ENCODE measurements at regions not wholly inside any gene's neighbourhood (a gene's known extent, or its start where the extent isn't known, plus 50 kb on each side); places are given as distances from the start of the nearest gene placed in this dataset.
A peak's percentile ranks its signal among the peaks of the same experiment; 100 is the strongest.

- peaks cover 0 to 27% (median 0%) of the 10 kb centered on the region in 11 donors for H3K9me3 ChIP-seq
- intact Hi-C loops (cut with DNase I): loop anchor here in 1 of 10 donors (10.0 kb wide), 1 partner anchor 160 kb away; no protein-coding TSS in a partner anchor
- peaks cover 8 to 75% (median 45%) of the 10 kb centered on the region in 7 donors for H3K27me3 ChIP-seq
- H3K4me3 ChIP-seq: no peak overlapping the region
- TF ChIP-seq, protein P1, sequence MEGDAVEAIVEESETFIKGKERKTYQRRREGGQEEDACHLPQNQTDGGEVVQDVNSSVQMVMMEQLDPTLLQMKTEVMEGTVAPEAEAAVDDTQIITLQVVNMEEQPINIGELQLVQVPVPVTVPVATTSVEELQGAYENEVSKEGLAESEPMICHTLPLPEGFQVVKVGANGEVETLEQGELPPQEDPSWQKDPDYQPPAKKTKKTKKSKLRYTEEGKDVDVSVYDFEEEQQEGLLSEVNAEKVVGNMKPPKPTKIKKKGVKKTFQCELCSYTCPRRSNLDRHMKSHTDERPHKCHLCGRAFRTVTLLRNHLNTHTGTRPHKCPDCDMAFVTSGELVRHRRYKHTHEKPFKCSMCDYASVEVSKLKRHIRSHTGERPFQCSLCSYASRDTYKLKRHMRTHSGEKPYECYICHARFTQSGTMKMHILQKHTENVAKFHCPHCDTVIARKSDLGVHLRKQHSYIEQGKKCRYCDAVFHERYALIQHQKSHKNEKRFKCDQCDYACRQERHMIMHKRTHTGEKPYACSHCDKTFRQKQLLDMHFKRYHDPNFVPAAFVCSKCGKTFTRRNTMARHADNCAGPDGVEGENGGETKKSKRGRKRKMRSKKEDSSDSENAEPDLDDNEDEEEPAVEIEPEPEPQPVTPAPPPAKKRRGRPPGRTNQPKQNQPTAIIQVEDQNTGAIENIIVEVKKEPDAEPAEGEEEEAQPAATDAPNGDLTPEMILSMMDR (IDR thresholded peaks at IDR 0.05): no peak
- DNase-seq (no peak), ATAC-seq (no peak)
- no peak overlapping the region for H3K27ac ChIP-seq
- no peaks in the 10 kb centered on the region for H3K36me3 ChIP-seq
- peaks cover 0 to 32% (median 0%) of the 10 kb centered on the region in 9 donors for H3K4me1 ChIP-seq
- 33 to 44% methylated on average over 34 of the region's 34 CpGs for WGBS, 2 donors
Measured at GRCh38 chr6:27684264-27685211, 211.6 kb upstream of the ZNF184 start.

DNA sequence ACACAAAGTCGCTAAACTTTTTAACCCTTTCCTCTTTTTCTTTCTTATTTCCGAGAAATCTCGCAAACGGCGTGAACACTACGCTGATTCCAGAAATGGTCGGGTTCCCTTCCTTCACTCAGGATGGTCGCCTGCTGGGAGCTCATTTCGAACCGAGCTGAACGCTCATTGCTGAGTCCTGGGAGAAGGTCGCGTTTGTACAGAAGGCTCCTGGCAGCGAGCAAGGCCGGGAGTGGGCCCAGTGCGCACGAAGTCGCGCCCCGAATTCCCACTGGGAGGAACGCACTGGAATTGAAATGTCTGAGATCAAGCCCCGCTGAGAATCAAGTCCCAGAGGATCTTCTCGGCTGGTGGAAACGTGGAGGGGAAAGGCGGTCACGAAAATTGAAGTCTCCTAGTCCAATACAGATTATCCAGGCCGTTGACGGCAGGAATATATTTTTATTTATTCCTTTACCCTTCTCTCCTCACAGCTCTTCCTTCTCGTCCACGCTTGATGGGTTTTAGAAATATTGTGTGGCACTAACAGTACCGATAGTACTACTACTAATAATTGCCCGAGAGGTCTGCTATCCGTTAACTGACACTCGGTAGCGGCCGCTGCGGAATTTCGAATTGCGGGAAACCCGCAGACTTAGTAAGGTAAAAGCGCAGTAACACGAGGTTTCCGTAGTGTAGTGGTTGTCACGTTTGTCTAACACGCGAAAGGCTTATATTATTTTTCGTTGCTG lies 207.2 kb upstream of the ZNF184 start:
- H3K27ac ChIP-seq: no peak overlapping the region
- peaks cover 0 to 15% (median 0%) of the 10 kb centered on the region in 9 donors for H3K4me1 ChIP-seq
- peak overlapping the region in 1 of 10 donors; percentile 4 for H3K4me3 ChIP-seq
- no peaks in the 10 kb centered on the region for H3K36me3 ChIP-seq
- DNase-seq: no peak
- intact Hi-C loops (cut with DNase I): loop anchor here in 1 of 10 donors (10.0 kb wide), 2 partner anchors 55 to 155 kb away; no protein-coding TSS in a partner anchor
- H3K27me3 ChIP-seq: peaks cover 8 to 99% (median 84%) of the 10 kb centered on the region in 7 donors
- no peak for ATAC-seq
- 8 to 10% methylated on average over 47 of the region's 47 CpGs for WGBS, 2 donors
- TF ChIP-seq, protein P1 (IDR thresholded peaks at IDR 0.05): no peak
- H3K9me3 ChIP-seq: peaks cover 0 to 20% (median 0%) of the 10 kb centered on the region in 11 donors

GRCh38 chr6:27679308-27679963 lies 206.5 kb upstream of the ZNF184 start:
- intact Hi-C loops (cut with DNase I): loop anchor here in 1 of 10 donors (10.0 kb wide), 1 partner anchor 55 kb away; no protein-coding TSS in a partner anchor
- DNase-seq: no peak
- no peak for ATAC-seq
- Histone ChIP-seq H3K4me3 (peak overlapping the region in 1 of 10 donors; percentile 4), H3K27ac (no peak overlapping the region), H3K4me1 (peaks cover 0 to 15% (median 0%) of the 10 kb centered on the region in 9 donors), H3K9me3 (peaks cover 0 to 13% (median 0%) of the 10 kb centered on the region in 11 donors), H3K27me3 (peaks cover 8 to 99% (median 89%) of the 10 kb centered on the region in 7 donors), H3K36me3 (no peaks in the 10 kb centered on the region)
- 7 to 10% methylated on average over 27 of the region's 27 CpGs for WGBS, 2 donors
- TF ChIP-seq, protein P1 (IDR thresholded peaks at IDR 0.05): no peak

Measured in heart right ventricle (tissue), 16 donors.